Ovary (tissue), 3 donors: ENCODE measurements at regions not wholly inside any gene's neighbourhood (a gene's known extent, or its start where the extent isn't known, plus 50 kb on each side); places are given as distances from the start of the nearest gene placed in this dataset.

Source experiments
- CTCF ChIP-seq, 3 donors: fragments of 450-650 bp in 2 of 3; fragments of 200-600 bp in 1 of 3; IDR thresholded peaks; one replicate each; pipeline versions ENCODE4 v1.5.1 to v1.8.0; 2016 to 2022; ENCODE audit warnings: antibody characterized with exemption in 3 of 3, mild to moderate bottlenecking in 1 of 3
- EP300 ChIP-seq: sonication (generic); formaldehyde crosslinking; IDR thresholded peaks from one replicate; pipeline ENCODE4 v1.6.1; 2017; ENCODE audit warnings: antibody characterized with exemption
- POLR2A ChIP-seq: fragments of 450-650 bp; IDR thresholded peaks from one replicate; pipeline ENCODE4 v1.6.1; 2017; ENCODE audit warnings: antibody characterized with exemption, mild to moderate bottlenecking, moderate library complexity
- donor health status: DM: no; HTN: no; CAD: no.

GRCh38 chr2:187995556-187995955 lies 296.1 kb upstream of the GULP1 start:
- no peak for TF ChIP-seq CTCF (IDR thresholded peaks at IDR 0.05)
- TF ChIP-seq POLR2A, result no peak
- TF ChIP-seq EP300, result no peak
